Keratinocyte (primary cell): ENCODE measurements at regions not wholly inside any gene's neighbourhood (a gene's known extent, or its start where the extent isn't known, plus 50 kb on each side); places are given as distances from the start of the nearest gene placed in this dataset.
"Not testable (repeated sequence)": the region's sequence is repeated elsewhere in the genome, so short reads cannot be mapped to it uniquely, and the experiment has no call there.

Experiments used
- DNase-seq: peaks from one replicate; pipeline ENCODE4 v3.0.0-alpha.2; 2011; ENCODE audit warnings: low read depth, missing footprints, low spot score
- FAIRE-seq: peaks from 2 replicates; lab custom pipeline; 2011; peaks lifted over from hg19 to GRCh38; lab: Jason Lieb, UNC
- H2AFZ ChIP-seq: 2 replicates; pipeline ENCODE4 v1.6.0; 2012; ENCODE audit warnings: low read length, control low read depth, inconsistent platforms; ENCODE audit not compliant: control insufficient read depth
- H3K27ac ChIP-seq: 2 replicates; pipeline ENCODE4 v1.5.1; 2011; ENCODE audit warnings: low read length; ENCODE audit not compliant: control insufficient read depth, insufficient read depth
- H3K27me3 ChIP-seq: 3 replicates; pipeline ENCODE4 v1.6.0; 2011; ENCODE audit warnings: low read length; ENCODE audit not compliant: control insufficient read depth, insufficient read depth; ENCODE audit errors: extremely low read depth
- H3K36me3 ChIP-seq, 2 experiments: 2 replicates in 1 of 2; 3 replicates in 1 of 2; pipeline ENCODE4 v1.5.1; 2011; ENCODE audit warnings: low read length in 2 of 2, mild to moderate bottlenecking in 1 of 2; ENCODE audit not compliant: control insufficient read depth in 2 of 2, insufficient read depth in 2 of 2; ENCODE audit errors: extremely low read depth in 1 of 2
- H3K4me1 ChIP-seq: 3 replicates; pipeline ENCODE4 v1.5.1; 2011; ENCODE audit warnings: low read length; ENCODE audit not compliant: control insufficient read depth, insufficient read depth; ENCODE audit errors: extremely low read depth
- H3K4me2 ChIP-seq: 3 replicates; pipeline ENCODE4 v1.6.0; 2011; ENCODE audit warnings: low read depth, low read length; ENCODE audit not compliant: control insufficient read depth, insufficient read depth; ENCODE audit errors: extremely low read depth
- H3K4me3 ChIP-seq, 3 experiments: fragments of 200-600 bp in 1 of 3; sonication (generic) in 1 of 3; 2 replicates in 2 of 3; 3 replicates in 1 of 3; pipeline ENCODE4 v1.5.1; 2011 to 2016; ENCODE audit warnings: low read length in 3 of 3, mild to moderate bottlenecking in 3 of 3, control low read depth in 2 of 3, inconsistent platforms in 1 of 3, low read depth in 1 of 3, mixed read lengths in 1 of 3, mixed run types in 1 of 3, moderate library complexity in 1 of 3; ENCODE audit not compliant: control insufficient read depth in 2 of 3, insufficient read depth in 2 of 3; ENCODE audit errors: extremely low read depth in 1 of 3
- H3K79me2 ChIP-seq: 2 replicates; pipeline ENCODE4 v1.6.0; 2012; ENCODE audit warnings: low read length; ENCODE audit not compliant: control insufficient read depth, insufficient read depth
- H3K9ac ChIP-seq: 3 replicates; pipeline ENCODE4 v1.6.0; 2011; ENCODE audit warnings: low read length; ENCODE audit not compliant: control insufficient read depth, insufficient read depth; ENCODE audit errors: extremely low read depth
- H3K9me1 ChIP-seq: 3 replicates; pipeline ENCODE4 v1.6.0; 2011; ENCODE audit warnings: low read length; ENCODE audit not compliant: control insufficient read depth, insufficient read depth; ENCODE audit errors: extremely low read depth
- H3K9me3 ChIP-seq: 2 replicates; pipeline ENCODE4 v1.5.1; 2012; ENCODE audit warnings: low read depth, low read length; ENCODE audit not compliant: control insufficient read depth
- H4K20me1 ChIP-seq: 3 replicates; pipeline ENCODE4 v1.6.0; 2011; ENCODE audit warnings: low read length; ENCODE audit not compliant: control insufficient read depth, insufficient read depth; ENCODE audit errors: extremely low read depth
- CTCF ChIP-seq, 3 experiments: IDR thresholded peaks in 1 of 3; conservative IDR thresholded peaks in 1 of 3; optimal IDR thresholded peaks in 1 of 3; 2 replicates in 2 of 3; 3 replicates in 1 of 3; pipeline versions ENCODE3 to v1.5.1; 2011; ENCODE audit warnings: low read length in 3 of 3, mild to moderate bottlenecking in 3 of 3, moderate library complexity in 2 of 3, control low read depth in 1 of 3, inconsistent platforms in 1 of 3; ENCODE audit not compliant: insufficient read depth in 2 of 3; ENCODE audit errors: extremely low read depth in 1 of 3
- EZH2 ChIP-seq: IDR thresholded peaks from one replicate; pipeline ENCODE4 v1.6.1; 2012; ENCODE audit warnings: inconsistent platforms, mild to moderate bottlenecking, low read length, moderate library complexity
- dilution Hi-C: fragments of 300-500 bp; cut with MboI; formaldehyde crosslinking; loops from one replicate; pipeline ENCODE4 v1.7.0; 2020; ENCODE audit warnings: low sequenced_read_pairs; ENCODE audit not compliant: extremely low pct_ligation_motif_present

GRCh38 chr4:120001850-120002249 is 64.8 kb downstream of the MAD2L1 start:
- TF ChIP-seq CTCF (optimal IDR thresholded peaks at IDR 0.05 in 1 of 3, IDR thresholded peaks at IDR 0.05 in 1 of 3, conservative IDR thresholded peaks at IDR 0.05 in 1 of 3; ENCODE audit: extremely low read depth in 1 of 3, insufficient read depth in 2 of 3, low read length in 3 of 3) (no peak), EZH2 (no peak)
- dilution Hi-C loops = no loop called here
- H3K9me3 ChIP-seq = no peaks in the 10 kb centered on the region
- H3K4me1 ChIP-seq = no peaks in the 10 kb centered on the region
- no peaks in the 10 kb centered on the region for H3K27me3 ChIP-seq
- no peaks in the 10 kb centered on the region for H3K36me3 ChIP-seq
- H3K4me3 ChIP-seq = no peak overlapping the region
- no peak overlapping the region for H3K4me2 ChIP-seq
- H4K20me1 ChIP-seq = no peaks in the 10 kb centered on the region
- H3K27ac ChIP-seq = no peak overlapping the region
- DNase-seq (no peak), FAIRE-seq (no peak)
- no peak overlapping the region for H2AFZ ChIP-seq
- H3K9me1 ChIP-seq = no peaks in the 10 kb centered on the region
- H3K9ac ChIP-seq = no peak overlapping the region
- no peaks in the 10 kb centered on the region for H3K79me2 ChIP-seq

GRCh38 chr4:120000591-120001296 is 65.9 kb downstream of the MAD2L1 start:
- Histone ChIP-seq H3K36me3 (no peaks in the 10 kb centered on the region), H3K4me3 (no peak overlapping the region), H3K27me3 (no peaks in the 10 kb centered on the region), H3K9ac (no peak overlapping the region), H3K27ac (no peak overlapping the region), H3K4me2 (no peak overlapping the region), H3K9me3 (no peaks in the 10 kb centered on the region), H3K79me2 (no peaks in the 10 kb centered on the region), H4K20me1 (no peaks in the 10 kb centered on the region), H2AFZ (no peak overlapping the region), H3K4me1 (no peaks in the 10 kb centered on the region), H3K9me1 (no peaks in the 10 kb centered on the region)
- dilution Hi-C loops = no loop called here
- DNase-seq (no peak), FAIRE-seq (no peak)
- TF ChIP-seq CTCF (optimal IDR thresholded peaks at IDR 0.05 in 1 of 3, IDR thresholded peaks at IDR 0.05 in 1 of 3, conservative IDR thresholded peaks at IDR 0.05 in 1 of 3; ENCODE audit: extremely low read depth in 1 of 3, insufficient read depth in 2 of 3, low read length in 3 of 3) = no peak
- TF ChIP-seq EZH2 = no peak

GRCh38 chr4:119996024-119996423 is 70.6 kb downstream of the MAD2L1 start:
- H3K79me2 ChIP-seq, dilution Hi-C loops, H3K27me3 ChIP-seq, H3K9me3 ChIP-seq, H3K9ac ChIP-seq, H3K36me3 ChIP-seq, H4K20me1 ChIP-seq, H2AFZ ChIP-seq, H3K4me3 ChIP-seq, H3K9me1 ChIP-seq, H3K27ac ChIP-seq, DNase-seq, H3K4me2 ChIP-seq, FAIRE-seq, H3K4me1 ChIP-seq: not testable (repeated sequence)
